ENCODE measurements at regions not wholly inside any gene's neighbourhood (a gene's known extent, or its start where the extent isn't known, plus 50 kb on each side); places are given as distances from the start of the nearest gene placed in this dataset.
"Not testable (repeated sequence)": the region's sequence is repeated elsewhere in the genome, so short reads cannot be mapped to it uniquely, and the experiment has no call there.

GRCh38 chr9:135343837-135344522 lies 135.6 kb upstream of the PPP1R26 start:
- peak; percentile 67 for DNase-seq

- DNase-seq, result no peak
These were observed 135.1 kb upstream of the PPP1R26 start for GRCh38 chr9:135344523-135344901.

DNA sequence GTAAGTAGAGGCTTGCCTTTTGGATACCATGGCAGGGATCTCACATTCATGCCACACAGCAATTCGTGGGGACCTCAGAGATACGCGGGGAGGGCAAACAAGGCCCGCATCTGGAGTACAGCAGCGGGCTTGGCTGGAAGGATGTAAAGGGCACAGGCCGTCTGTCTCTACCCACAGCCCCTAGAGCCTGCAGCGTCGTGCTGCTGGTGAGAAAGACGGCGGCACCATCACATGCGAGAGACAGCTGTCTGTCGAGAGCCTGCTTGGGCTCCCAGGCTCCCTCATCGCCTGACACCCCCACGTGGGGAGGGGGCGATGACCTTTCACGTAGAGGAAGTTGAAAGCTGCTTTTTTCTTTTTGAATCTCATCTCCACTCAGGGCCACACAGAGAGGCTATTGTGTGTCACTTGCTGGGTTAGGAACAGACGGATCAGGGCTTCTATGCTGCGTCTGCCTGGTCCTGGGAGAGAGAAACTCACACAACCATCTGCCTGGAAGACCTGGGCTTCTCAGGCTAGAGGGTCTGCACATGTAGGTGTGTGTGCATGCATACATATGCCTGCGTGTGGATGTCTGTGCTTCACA lies 134.6 kb upstream of the PPP1R26 start:
- no peak for DNase-seq

DNA sequence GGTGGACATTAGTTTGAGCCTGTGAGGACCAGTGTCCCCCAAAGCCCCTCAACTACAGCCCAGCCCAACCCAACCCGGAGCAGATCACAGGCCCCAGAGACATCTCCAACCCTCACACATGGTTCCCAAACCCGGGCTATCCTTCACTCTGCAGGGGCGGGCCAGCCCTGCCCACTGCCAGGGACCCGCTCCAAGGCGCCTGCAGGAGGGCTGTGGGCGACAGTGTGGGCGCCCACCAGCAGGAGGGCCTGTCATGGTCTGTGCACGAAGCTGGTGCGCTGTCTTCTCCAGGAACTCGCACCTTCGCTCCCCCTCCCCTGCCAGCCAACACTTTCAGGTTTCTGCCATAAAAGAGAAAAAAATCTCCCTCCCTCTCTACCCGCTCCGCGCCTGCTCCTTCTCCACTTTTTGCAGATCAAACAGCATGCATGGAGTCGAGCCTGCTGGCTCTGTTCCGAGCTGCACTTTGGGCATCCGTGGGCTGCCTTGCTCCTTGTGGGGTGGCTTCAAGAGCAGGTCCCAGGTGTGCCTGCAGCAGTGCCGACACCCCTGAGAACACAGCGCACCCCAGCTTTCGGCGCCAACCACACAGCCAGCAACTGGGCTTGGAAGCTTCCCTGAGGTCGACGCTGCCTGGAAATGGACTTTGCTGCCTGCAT lies 133.7 kb upstream of the PPP1R26 start:
- DNase-seq, result no peak

GRCh38 chr9:135346438-135347050 lies 133.0 kb upstream of the PPP1R26 start:
- no peak for DNase-seq

GRCh38 chr9:135347461-135347860 lies 132.1 kb upstream of the PPP1R26 start:
- no peak for DNase-seq

DNA sequence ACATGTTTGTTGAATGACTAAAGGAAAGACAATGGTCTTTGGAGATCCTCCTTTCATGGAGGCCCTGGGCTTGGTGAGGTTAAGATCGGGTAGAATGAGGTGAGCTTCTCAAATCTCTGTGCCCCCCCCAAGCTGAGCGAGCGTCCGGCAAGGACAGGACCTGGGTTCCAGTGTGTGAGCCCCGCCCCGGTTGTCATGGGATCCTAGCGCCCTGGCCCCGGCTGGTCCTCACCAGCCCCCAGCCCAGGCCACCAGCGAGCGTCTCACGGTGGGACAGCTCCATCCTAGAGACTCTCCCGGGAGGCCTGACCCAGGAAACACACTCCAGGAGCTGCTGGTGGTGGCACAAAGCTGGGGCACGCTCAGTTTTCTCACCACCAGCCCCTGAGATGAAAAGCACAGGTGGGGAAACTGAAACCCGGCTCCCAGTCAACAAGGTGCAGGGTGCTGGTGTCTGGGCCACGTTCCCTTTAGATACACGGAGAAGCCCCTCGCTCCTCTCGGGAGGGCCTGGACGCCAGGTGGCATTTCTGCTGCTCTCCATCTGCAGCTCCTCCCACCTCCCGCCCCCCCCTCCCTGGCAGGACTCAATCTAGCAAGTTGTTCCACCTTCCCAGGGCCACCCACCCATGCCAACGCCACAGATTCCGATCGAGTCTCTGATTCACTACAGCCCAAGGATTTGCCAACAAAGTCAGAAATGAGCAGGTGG lies 131.3 kb upstream of the PPP1R26 start:
- DNase-seq, result no peak

GRCh38 chr9:135348788-135349150 lies 130.8 kb upstream of the PPP1R26 start:
- DNase-seq, result no peak

- no peak for DNase-seq
These were observed 130.2 kb upstream of the PPP1R26 start for GRCh38 chr9:135349212-135350002.

DNA sequence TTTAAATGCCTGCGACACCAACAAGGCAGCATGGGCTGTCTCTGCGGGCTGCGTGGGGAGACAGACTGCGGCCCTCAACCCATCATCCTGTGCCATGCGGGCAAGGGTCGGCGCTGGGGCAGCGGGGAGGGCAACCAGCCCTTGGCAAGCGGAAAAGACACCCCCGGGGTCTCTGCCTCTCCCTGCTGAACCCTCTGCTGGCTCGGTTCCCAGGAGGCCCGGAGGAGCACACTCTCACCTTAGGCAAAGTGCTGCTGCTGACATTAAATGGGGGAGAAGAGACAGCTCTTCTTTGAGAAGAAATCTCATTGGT lies 129.6 kb upstream of the PPP1R26 start:
- DNase-seq, result no peak

- no peak for DNase-seq
These were observed 125.6 kb upstream of the PPP1R26 start for GRCh38 chr9:135353935-135354334.

DNA sequence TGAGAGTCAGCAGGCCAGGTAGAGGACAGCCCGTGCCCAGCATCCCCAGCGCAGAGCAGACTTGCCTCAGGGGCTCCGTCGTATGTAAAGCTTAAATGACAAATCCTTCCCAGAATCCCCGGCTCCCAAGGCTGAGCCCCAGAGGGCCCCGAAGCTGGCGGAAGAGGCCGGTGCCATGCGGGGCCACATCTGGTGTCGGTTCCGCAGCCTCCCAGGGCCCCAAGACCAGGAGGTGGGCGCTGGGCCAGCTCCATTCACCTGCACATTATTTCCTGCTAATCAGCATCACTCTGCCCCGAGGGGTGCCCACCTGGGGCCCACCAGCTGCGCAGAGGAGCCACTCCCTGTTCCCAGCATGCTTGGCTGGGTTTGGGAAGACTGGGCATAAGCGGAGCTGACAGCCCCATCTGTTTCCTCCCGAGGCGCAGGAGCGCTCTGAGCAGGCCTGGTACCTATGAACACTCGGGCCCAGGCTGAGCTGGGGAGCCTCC lies 124.0 kb upstream of the PPP1R26 start:
- DNase-seq, result no peak

- DNase-seq, result no peak
These were observed 123.6 kb upstream of the PPP1R26 start for GRCh38 chr9:135356021-135356420.

DNA sequence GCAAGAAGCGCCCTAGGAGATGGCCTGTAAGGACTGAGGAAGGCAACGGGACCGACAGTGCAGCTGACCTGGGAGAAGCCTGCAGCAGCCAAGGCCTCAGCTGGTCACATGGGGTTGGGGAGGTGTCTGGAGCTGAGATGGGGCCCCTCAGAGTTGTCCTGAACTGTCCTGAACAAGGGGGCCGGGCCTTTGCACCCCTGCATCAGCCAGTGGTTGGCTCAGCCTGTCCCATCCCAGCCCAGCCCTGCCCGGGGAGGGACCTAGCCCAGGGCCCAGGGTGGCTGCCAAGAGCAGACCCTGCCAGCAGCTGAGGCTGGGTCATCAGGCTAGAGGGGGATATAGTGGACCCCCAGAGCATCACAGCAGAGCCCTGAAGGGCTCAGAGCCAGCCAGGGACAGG lies 122.8 kb upstream of the PPP1R26 start:
- DNase-seq, result no peak

GRCh38 chr9:135357863-135358551 lies 121.6 kb upstream of the PPP1R26 start:
- DNase-seq, result peak; percentile 67

- no peak for DNase-seq
These were observed 121.0 kb upstream of the PPP1R26 start for GRCh38 chr9:135358552-135358940.

DNA sequence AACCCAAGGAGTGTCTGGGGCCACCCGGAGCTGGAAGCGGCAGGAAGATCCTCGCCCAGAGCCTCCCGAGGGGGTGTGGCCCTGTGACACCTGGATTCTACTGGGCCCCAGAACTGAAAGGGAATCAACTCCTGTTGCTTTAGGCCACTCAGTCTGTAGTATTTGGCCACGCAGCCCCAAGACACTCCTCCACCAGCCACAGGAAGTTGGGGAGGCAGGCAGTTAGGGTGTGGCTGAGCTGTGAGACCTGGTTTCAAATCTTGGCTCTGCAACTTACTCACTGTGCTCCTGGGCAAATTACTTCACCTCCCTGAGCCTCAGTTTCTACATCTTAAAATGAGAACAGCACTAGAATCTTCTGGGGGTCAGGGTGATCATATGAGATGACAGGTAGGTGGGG lies 119.8 kb upstream of the PPP1R26 start:
- DNase-seq, result no peak

GRCh38 chr9:135360617-135361016 lies 119.0 kb upstream of the PPP1R26 start:
- no peak for DNase-seq

DNA sequence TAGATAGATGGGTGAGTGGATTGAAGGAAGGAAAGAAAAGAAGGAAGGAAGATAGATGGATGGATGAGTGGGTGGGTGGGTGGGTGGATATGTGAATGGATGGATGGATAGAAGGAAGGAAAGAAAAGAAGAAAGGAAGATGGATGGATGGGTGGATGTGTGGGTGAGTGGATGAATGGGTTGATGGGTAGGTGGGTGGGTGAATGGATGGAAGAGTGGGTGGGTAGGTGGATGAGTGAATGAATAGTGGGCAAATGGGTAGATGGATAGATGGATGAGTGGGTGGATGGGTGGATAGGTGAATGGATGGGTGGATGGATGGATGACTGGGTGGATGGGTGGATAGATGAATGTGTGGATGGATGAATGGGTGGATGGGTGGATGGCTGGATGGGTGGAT lies 117.9 kb upstream of the PPP1R26 start:
- DNase-seq, result not testable (repeated sequence)

- no peak for DNase-seq
These were observed 116.0 kb upstream of the PPP1R26 start for GRCh38 chr9:135363596-135363995.

- DNase-seq, result peak; percentile 70
These were observed 114.4 kb upstream of the PPP1R26 start for GRCh38 chr9:135365013-135365768.

All from femur (tissue), 1 donor.